ENCODE measurements at regions not wholly inside any gene's neighbourhood (a gene's known extent, or its start where the extent isn't known, plus 50 kb on each side); places are given as distances from the start of the nearest gene placed in this dataset.

GRCh38 chr4:152126238-152126637 is 365.4 kb upstream of the GATB start:
- TF ChIP-seq TAF1 (IDR thresholded peaks at IDR 0.05; ENCODE audit: low read depth, low read length) (no peak), PAX5 (IDR thresholded peaks at IDR 0.05; ENCODE audit: insufficient read depth, low read length, severe bottlenecking) (no peak), POLR2AphosphoS5 (IDR thresholded peaks at IDR 0.05; ENCODE audit: low read depth, low read length) (no peak), POLR2A (IDR thresholded peaks at IDR 0.05; ENCODE audit: low read depth, low read length) (no peak)

Measured in GM12891 (cell line).